ENCODE measurements at regions not wholly inside any gene's neighbourhood (a gene's known extent, or its start where the extent isn't known, plus 50 kb on each side); places are given as distances from the start of the nearest gene placed in this dataset.

DNA sequence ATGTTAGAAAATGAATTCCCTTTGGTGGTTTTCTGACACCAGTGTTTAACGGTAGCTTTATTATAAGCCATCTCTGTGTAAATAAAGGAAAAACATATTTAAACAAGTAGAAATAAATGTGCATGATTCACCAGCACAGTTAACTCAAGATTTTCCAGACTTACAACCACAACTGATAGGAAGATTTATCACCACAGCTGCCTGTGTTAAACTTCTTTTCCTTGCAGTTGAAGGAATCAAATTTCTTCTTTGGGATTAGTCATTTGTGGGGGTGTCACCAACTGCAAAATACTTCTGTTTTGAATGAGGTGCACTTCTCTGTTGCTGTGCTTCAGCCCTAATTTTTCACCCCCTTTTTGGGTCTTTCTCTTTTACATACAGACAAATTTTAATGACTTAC lies 128.1 kb upstream of the STK26 start:
- POLR2A ChIA-PET: no interaction called here
- intact Hi-C loops (cut with micrococcal nuclease; ENCODE audit: unreplicated experiment): no loop called here

DNA sequence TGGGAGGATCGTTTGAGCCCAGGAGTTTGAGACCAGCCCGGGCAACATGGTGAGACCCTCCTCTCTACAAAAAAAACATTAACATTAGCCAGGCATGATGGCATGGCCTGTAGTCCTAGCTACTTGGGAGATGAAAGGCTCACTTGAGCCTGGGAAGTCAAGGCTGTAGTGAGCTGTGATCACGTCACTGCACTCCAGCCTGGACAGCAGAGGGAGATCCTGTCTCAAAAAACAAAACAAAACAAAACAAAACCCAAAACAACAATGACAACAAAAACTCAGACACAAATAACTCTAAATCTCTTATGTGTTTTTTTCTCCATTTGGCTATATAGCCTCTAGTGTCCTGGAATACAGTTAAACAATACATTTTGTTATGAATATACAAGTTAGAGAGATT lies 127.3 kb upstream of the STK26 start:
- intact Hi-C loops (cut with micrococcal nuclease; ENCODE audit: unreplicated experiment): no loop called here
- no peaks in the 10 kb centered on the region for H4K20me1 ChIP-seq (ENCODE audit: insufficient read depth, low read length)
- CTCF ChIA-PET (ENCODE audit: low intra/inter-chr PET ratio, low total read pairs): no interaction called here
- H3K27ac ChIP-seq (ENCODE audit: extremely low read length, insufficient read depth, low read length): no peak overlapping the region
- H3K27me3 ChIP-seq (ENCODE audit: control insufficient read depth in 1 of 2, insufficient read depth in 2 of 2, low read length in 2 of 2): no peaks in the 10 kb centered on the region
- H3K79me2 ChIP-seq (ENCODE audit: insufficient read depth, low read length): no peaks in the 10 kb centered on the region
- no peaks in the 10 kb centered on the region for H3K9me3 ChIP-seq (ENCODE audit: low read length)
- DNase-seq (ENCODE audit: low spot score): no peak
- H2AFZ ChIP-seq (ENCODE audit: low read length): no peak overlapping the region
- BruUV-seq (replicated peaks): no TSS peak
- POLR2A ChIA-PET: no interaction called here
- no peaks in the 10 kb centered on the region for H3K36me3 ChIP-seq (replicated peaks in 1 of 2; ENCODE audit: control insufficient read depth in 1 of 2, insufficient read depth in 2 of 2, low read length in 2 of 2)
- no peaks in the 10 kb centered on the region for H3K4me1 ChIP-seq (ENCODE audit: insufficient read depth, low read length)
- H3K4me2 ChIP-seq (ENCODE audit: low read depth, low read length): no peak overlapping the region
- no peak for FAIRE-seq
- no peak overlapping the region for H3K9ac ChIP-seq (ENCODE audit: insufficient read depth, low read depth, low read length)
- WGBS (ENCODE audit: low lambda C conversion rate): 0% methylated on average over 3 of the region's 3 CpGs
- ATAC-seq: no peak
- H3K4me3 ChIP-seq (replicated peaks in 1 of 3; ENCODE audit: insufficient read depth in 1 of 3, low read depth in 2 of 3, low read length in 3 of 3): no peak overlapping the region
- in situ Hi-C loops (cut with HindIII; ENCODE audit: extremely low pct_ligation_motif_present, low pct_unique_long_range_greater_than_20kb): no loop called here
- TF ChIP-seq RCOR2 (CRISPR knock-in tag; IDR thresholded peaks at IDR 0.05) (no peak), KDM5A (IDR thresholded peaks at IDR 0.05; ENCODE audit: borderline replicate concordance, low read length) (no peak), GATA4 (IDR thresholded peaks at IDR 0.05; ENCODE audit: borderline replicate concordance, low read depth) (no peak), ZNF747 (CRISPR knock-in tag; IDR thresholded peaks at IDR 0.05; ENCODE audit: borderline replicate concordance) (no peak), ZFP36L2 (CRISPR knock-in tag; IDR thresholded peaks at IDR 0.05) (no peak), STAG1 (CRISPR knock-in tag; IDR thresholded peaks at IDR 0.05) (no peak), SATB2 (CRISPR knock-in tag; IDR thresholded peaks at IDR 0.05) (no peak), POGZ (CRISPR knock-in tag; IDR thresholded peaks at IDR 0.05) (no peak)
- TF ChIP-seq, protein P1, sequence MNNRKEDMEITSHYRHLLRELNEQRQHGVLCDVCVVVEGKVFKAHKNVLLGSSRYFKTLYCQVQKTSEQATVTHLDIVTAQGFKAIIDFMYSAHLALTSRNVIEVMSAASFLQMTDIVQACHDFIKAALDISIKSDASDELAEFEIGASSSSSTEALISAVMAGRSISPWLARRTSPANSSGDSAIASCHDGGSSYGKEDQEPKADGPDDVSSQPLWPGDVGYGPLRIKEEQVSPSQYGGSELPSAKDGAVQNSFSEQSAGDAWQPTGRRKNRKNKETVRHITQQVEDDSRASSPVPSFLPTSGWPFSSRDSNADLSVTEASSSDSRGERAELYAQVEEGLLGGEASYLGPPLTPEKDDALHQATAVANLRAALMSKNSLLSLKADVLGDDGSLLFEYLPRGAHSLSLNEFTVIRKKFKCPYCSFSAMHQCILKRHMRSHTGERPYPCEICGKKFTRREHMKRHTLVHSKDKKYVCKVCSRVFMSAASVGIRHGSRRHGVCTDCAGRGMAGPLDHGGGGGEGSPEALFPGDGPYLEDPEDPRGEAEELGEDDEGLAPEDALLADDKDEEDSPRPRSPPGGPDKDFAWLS (CRISPR knock-in tag; IDR thresholded peaks at IDR 0.05; ENCODE audit: borderline replicate concordance): no peak
- TF ChIP-seq, protein P2, sequence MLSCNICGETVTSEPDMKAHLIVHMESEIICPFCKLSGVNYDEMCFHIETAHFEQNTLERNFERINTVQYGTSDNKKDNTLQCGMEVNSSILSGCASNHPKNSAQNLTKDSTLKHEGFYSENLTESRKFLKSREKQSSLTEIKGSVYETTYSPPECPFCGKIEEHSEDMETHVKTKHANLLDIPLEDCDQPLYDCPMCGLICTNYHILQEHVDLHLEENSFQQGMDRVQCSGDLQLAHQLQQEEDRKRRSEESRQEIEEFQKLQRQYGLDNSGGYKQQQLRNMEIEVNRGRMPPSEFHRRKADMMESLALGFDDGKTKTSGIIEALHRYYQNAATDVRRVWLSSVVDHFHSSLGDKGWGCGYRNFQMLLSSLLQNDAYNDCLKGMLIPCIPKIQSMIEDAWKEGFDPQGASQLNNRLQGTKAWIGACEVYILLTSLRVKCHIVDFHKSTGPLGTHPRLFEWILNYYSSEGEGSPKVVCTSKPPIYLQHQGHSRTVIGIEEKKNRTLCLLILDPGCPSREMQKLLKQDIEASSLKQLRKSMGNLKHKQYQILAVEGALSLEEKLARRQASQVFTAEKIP (CRISPR knock-in tag; IDR thresholded peaks at IDR 0.05; ENCODE audit: borderline replicate concordance): no peak

More for the DNA sequence above, 128.1 kb upstream of the STK26 start:
- H3K9ac ChIP-seq (ENCODE audit: insufficient read depth, low read depth, low read length): no peak overlapping the region
- H3K4me1 ChIP-seq (ENCODE audit: insufficient read depth, low read length): no peaks in the 10 kb centered on the region
- H3K9me3 ChIP-seq (ENCODE audit: low read length): no peaks in the 10 kb centered on the region
- no peaks in the 10 kb centered on the region for H3K36me3 ChIP-seq (replicated peaks in 1 of 2; ENCODE audit: control insufficient read depth in 1 of 2, insufficient read depth in 2 of 2, low read length in 2 of 2)
- H3K27ac ChIP-seq (ENCODE audit: extremely low read length, insufficient read depth, low read length): no peak overlapping the region
- no peak overlapping the region for H3K4me3 ChIP-seq (replicated peaks in 1 of 3; ENCODE audit: insufficient read depth in 1 of 3, low read depth in 2 of 3, low read length in 3 of 3)
- no TSS peak for BruUV-seq (replicated peaks)
- CTCF ChIA-PET (ENCODE audit: low intra/inter-chr PET ratio, low total read pairs): no interaction called here
- ATAC-seq (no peak), DNase-seq (ENCODE audit: low spot score) (no peak), FAIRE-seq (no peak)
- no peaks in the 10 kb centered on the region for H3K79me2 ChIP-seq (ENCODE audit: insufficient read depth, low read length)
- in situ Hi-C loops (cut with HindIII; ENCODE audit: extremely low pct_ligation_motif_present, low pct_unique_long_range_greater_than_20kb): no loop called here
- no peak overlapping the region for H3K4me2 ChIP-seq (ENCODE audit: low read depth, low read length)
- H3K27me3 ChIP-seq (ENCODE audit: control insufficient read depth in 1 of 2, insufficient read depth in 2 of 2, low read length in 2 of 2): no peaks in the 10 kb centered on the region
- 0% methylated on average over 1 of the region's 1 CpG for WGBS (ENCODE audit: low lambda C conversion rate)
- no peaks in the 10 kb centered on the region for H4K20me1 ChIP-seq (ENCODE audit: insufficient read depth, low read length)
- H2AFZ ChIP-seq (ENCODE audit: low read length): no peak overlapping the region
- TF ChIP-seq AKAP8 (CRISPR knock-in tag; IDR thresholded peaks at IDR 0.05) (no peak), ZNF510 (CRISPR knock-in tag; IDR thresholded peaks at IDR 0.05; ENCODE audit: low read depth) (no peak), SUZ12 (IDR thresholded peaks at IDR 0.05; ENCODE audit: low read depth, low read length) (no peak), ZFP82 (CRISPR knock-in tag; IDR thresholded peaks at IDR 0.05; ENCODE audit: borderline replicate concordance) (no peak), ZBTB42 (CRISPR knock-in tag; IDR thresholded peaks at IDR 0.05) (no peak), ZNF776 (CRISPR knock-in tag; IDR thresholded peaks at IDR 0.05) (no peak), KAT8 (CRISPR knock-in tag; IDR thresholded peaks at IDR 0.05) (no peak), ZFP90 (CRISPR knock-in tag; IDR thresholded peaks at IDR 0.05; ENCODE audit: borderline replicate concordance) (no peak), ZNF557 (CRISPR knock-in tag; IDR thresholded peaks at IDR 0.05) (no peak)

All from HepG2 (cell line).